ENCODE measurements at regions not wholly inside any gene's neighbourhood (a gene's known extent, or its start where the extent isn't known, plus 50 kb on each side); places are given as distances from the start of the nearest gene placed in this dataset.

- H3K79me1 ChIP-seq (ENCODE audit: low read depth, low read length) = no peaks in the 10 kb centered on the region
- H2BK15ac ChIP-seq (ENCODE audit: low read length) = no peak overlapping the region
- H3K9me3 ChIP-seq (ENCODE audit: insufficient read depth in 2 of 2, low read depth in 1 of 2, low read length in 1 of 2) = no peaks in the 10 kb centered on the region
- POLR2A ChIA-PET (ENCODE audit: partially characterized antibody) = no interaction called here
- no peak overlapping the region for H3K27ac ChIP-seq (ENCODE audit: low read depth, low read length)
- H3K79me2 ChIP-seq (ENCODE audit: control insufficient read depth in 1 of 2, insufficient read depth in 2 of 2, low read length in 2 of 2) = no peaks in the 10 kb centered on the region
- H3K27me3 ChIP-seq (replicated peaks in 1 of 4; ENCODE audit: control insufficient read depth in 3 of 4, extremely low read depth in 1 of 4, insufficient read depth in 3 of 4, low read length in 3 of 4) = no peaks in the 10 kb centered on the region
- CTCF ChIA-PET (ENCODE audit: partially characterized antibody) = interaction anchor here (1.1 to 3.6 kb wide), 3 partner anchors 17 to 481 kb away, joined by 3 to 15 read pairs (median 3); no protein-coding TSS in a partner anchor
- no peak overlapping the region for H3K18ac ChIP-seq (ENCODE audit: extremely low read depth, low read length)
- H4K5ac ChIP-seq (ENCODE audit: insufficient read length, low read depth, low read length) = no peak overlapping the region
- no peak overlapping the region for H4K8ac ChIP-seq (ENCODE audit: extremely low read depth, insufficient read depth, low read length)
- H3K36me3 ChIP-seq (ENCODE audit: control insufficient read depth in 2 of 4, insufficient read depth in 4 of 4, low read length in 3 of 4) = no peaks in the 10 kb centered on the region
- H4K20me1 ChIP-seq (replicated peaks in 1 of 2; ENCODE audit: control insufficient read depth in 1 of 2, insufficient read depth in 2 of 2, low read length in 2 of 2) = no peaks in the 10 kb centered on the region
- no peak overlapping the region for H3K4me3 ChIP-seq (ENCODE audit: extremely low read depth in 1 of 4, insufficient read depth in 2 of 4, low read depth in 3 of 4, low read length in 4 of 4)
- H3K4me2 ChIP-seq (ENCODE audit: insufficient read depth in 1 of 2, low read depth in 2 of 2, low read length in 2 of 2) = no peak overlapping the region
- H4K91ac ChIP-seq (replicated peaks; ENCODE audit: insufficient read length, low read length) = no peak overlapping the region
- no peaks in the 10 kb centered on the region for H3K23me2 ChIP-seq (ENCODE audit: low read depth, low read length)
- FAIRE-seq (no peak), DNase-seq (ENCODE audit: low read depth in 1 of 2, low spot score in 2 of 2) (no peak)
- H2AFZ ChIP-seq (ENCODE audit: low read length) = no peak overlapping the region
- H3K23ac ChIP-seq (ENCODE audit: insufficient read length) = no peak overlapping the region
- H2BK12ac ChIP-seq (ENCODE audit: low read depth, low read length) = no peak overlapping the region
- H3K4me1 ChIP-seq (replicated peaks in 1 of 4; ENCODE audit: control insufficient read depth in 3 of 4, insufficient read depth in 4 of 4, low read length in 3 of 4) = no peaks in the 10 kb centered on the region
- H2AK5ac ChIP-seq (ENCODE audit: low read depth, low read length) = no peak overlapping the region
- H2BK20ac ChIP-seq (ENCODE audit: low read length) = no peak overlapping the region
- no peak overlapping the region for H3K4ac ChIP-seq (replicated peaks; ENCODE audit: insufficient read length, low read depth, low read length)
- no peak overlapping the region for H3K9ac ChIP-seq (replicated peaks in 1 of 4; ENCODE audit: extremely low read depth in 1 of 4, low read depth in 3 of 4, low read length in 3 of 4)
- WGBS, 2 experiments (ENCODE audit: extremely low coverage in 1 of 2, insufficient coverage in 1 of 2, insufficient read length in 1 of 2, insufficient replicate concordance in 2 of 2, low coverage in 1 of 2, low lambda C conversion rate in 2 of 2, missing lambda C conversion rate in 1 of 2) = 92% methylated on average over 4 of the region's 4 CpGs; no CpG with 5 or more reads in 1 of the 2 experiments
- no peak overlapping the region for H3K56ac ChIP-seq (replicated peaks; ENCODE audit: insufficient read length, low read depth, low read length)
- H2BK5ac ChIP-seq (ENCODE audit: low read depth, low read length) = no peak overlapping the region
- H2BK120ac ChIP-seq (replicated peaks; ENCODE audit: low read depth, low read length) = no peak overlapping the region
- H3K14ac ChIP-seq (ENCODE audit: insufficient read length) = no peak overlapping the region
- TF ChIP-seq EP300 (IDR thresholded peaks at IDR 0.05; ENCODE audit: borderline replicate concordance in 1 of 2, low read depth in 2 of 2, low read length in 2 of 2) (no peak), TCF12 (IDR thresholded peaks at IDR 0.05; ENCODE audit: low read depth, low read length) (no peak), SAP30 (IDR thresholded peaks at IDR 0.05; ENCODE audit: insufficient read depth, insufficient replicate concordance, low read length) (no peak), NANOG (IDR thresholded peaks at IDR 0.05; ENCODE audit: insufficient read depth, low read depth, low read length, poor library complexity, severe bottlenecking) (no peak), CHD2 (IDR thresholded peaks at IDR 0.05; ENCODE audit: low read length) (no peak), HDAC6 (IDR thresholded peaks at IDR 0.05; ENCODE audit: low read depth, low read length) (no peak)
Observed at GRCh38 chr4:173735585-173735984, 205.6 kb upstream of the HAND2 start.
